ENCODE measurements at regions not wholly inside any gene's neighbourhood (a gene's known extent, or its start where the extent isn't known, plus 50 kb on each side); places are given as distances from the start of the nearest gene placed in this dataset.

GRCh38 chr3:35439663-35440062 lies 199.7 kb upstream of the ARPP21 start:
- Histone ChIP-seq H3K27ac (ENCODE audit: low read depth) (no peak overlapping the region), H3K36me3 (ENCODE audit: insufficient read depth) (no peaks in the 10 kb centered on the region), H3K4me1 (ENCODE audit: insufficient read depth) (peaks cover 10% of the 10 kb centered on the region; the same call in 1 of the 2 replicates), H3K27me3 (ENCODE audit: insufficient read depth) (no peaks in the 10 kb centered on the region), H3K4me3 (no peak overlapping the region), H3K9me2 (ENCODE audit: insufficient read depth) (no peaks in the 10 kb centered on the region), H2AFZ (no peak overlapping the region; the same call in 1 of the 2 replicates), H3K79me2 (replicated peaks; ENCODE audit: insufficient read depth) (no peaks in the 10 kb centered on the region), H3K4me2 (no peak overlapping the region), H4K20me1 (replicated peaks; ENCODE audit: insufficient read depth) (no peaks in the 10 kb centered on the region), H3F3A (replicated peaks; ENCODE audit: low read depth) (no peaks in the 10 kb centered on the region)
- no peak overlapping the region for H3K4me3 Mint-ChIP-seq
- ATAC-seq, result no peak
- peaks cover 5% of the 10 kb centered on the region; the same call in 1 of the 3 replicates for H3K9me3 Mint-ChIP-seq
- H3K27me3 Mint-ChIP-seq (ENCODE audit: insufficient read depth, low read depth, poor library complexity), result no peaks in the 10 kb centered on the region
- no peak for DNase-seq (ENCODE audit: low spot score)
- peaks cover 7% of the 10 kb centered on the region; the same call in 2 of the 3 replicates for H3K4me1 Mint-ChIP-seq
- H3K36me3 Mint-ChIP-seq (ENCODE audit: low read depth), result no peaks in the 10 kb centered on the region
- no peak for TF ChIP-seq JUNB (IDR thresholded peaks at IDR 0.05; ENCODE audit: unreplicated experiment)
- TF ChIP-seq STAT1 (IDR thresholded peaks at IDR 0.05; ENCODE audit: unreplicated experiment), result no peak
- TF ChIP-seq POLR2AphosphoS5 (IDR thresholded peaks at IDR 0.05; ENCODE audit: low read depth), result no peak
- no peak for TF ChIP-seq EZH2phosphoT487 (IDR thresholded peaks at IDR 0.05; ENCODE audit: unreplicated experiment)
- no peak for TF ChIP-seq REST (IDR thresholded peaks at IDR 0.05; ENCODE audit: unreplicated experiment)
- no peak for TF ChIP-seq NANOG (IDR thresholded peaks at IDR 0.05; ENCODE audit: borderline replicate concordance)
- TF ChIP-seq CTCF (conservative IDR thresholded peaks at IDR 0.05; ENCODE audit: low read depth in 2 of 2), result no peak
- no peak for TF ChIP-seq ZNF462 (CRISPR knock-in tag; IDR thresholded peaks at IDR 0.05)
- no peak for TF ChIP-seq ZNF331 (CRISPR knock-in tag; IDR thresholded peaks at IDR 0.05; ENCODE audit: low read depth)
- no peak for TF ChIP-seq ETS1 (IDR thresholded peaks at IDR 0.05)
- no peak for TF ChIP-seq ZNF114 (CRISPR knock-in tag; IDR thresholded peaks at IDR 0.05)
- peak overlapping the region; percentile 49; the same call in 1 of the 2 replicates for H3K27ac Mint-ChIP-seq

Measured in GM23338 (cell line).